ENCODE measurements at regions not wholly inside any gene's neighbourhood (a gene's known extent, or its start where the extent isn't known, plus 50 kb on each side); places are given as distances from the start of the nearest gene placed in this dataset.
"Not testable (repeated sequence)": the region's sequence is repeated elsewhere in the genome, so short reads cannot be mapped to it uniquely, and the experiment has no call there.

GRCh38 chr11:82216927-82217570 lies 516.6 kb downstream of the FAM181B start:
- no peak for DNase-seq (ENCODE audit: low read depth)

- DNase-seq (ENCODE audit: low read depth), result no peak
Observed at GRCh38 chr11:82210011-82210410, 523.7 kb downstream of the FAM181B start.

- no peak for DNase-seq (ENCODE audit: low read depth)
Observed at GRCh38 chr11:82195283-82195682, 538.4 kb downstream of the FAM181B start.

- no peak for DNase-seq (ENCODE audit: low read depth)
Observed at GRCh38 chr11:82194521-82194920, 539.1 kb downstream of the FAM181B start.

GRCh38 chr11:82191695-82192094 lies 542.0 kb downstream of the FAM181B start:
- no peak for DNase-seq (ENCODE audit: low read depth)

GRCh38 chr11:82185925-82186324 lies 547.7 kb downstream of the FAM181B start:
- DNase-seq (ENCODE audit: low read depth), result no peak

- DNase-seq (ENCODE audit: low read depth), result no peak
Observed at GRCh38 chr11:82184966-82185365, 548.7 kb downstream of the FAM181B start.

GRCh38 chr11:82183346-82183745 lies 550.3 kb downstream of the FAM181B start:
- DNase-seq (ENCODE audit: low read depth), result no peak

- DNase-seq (ENCODE audit: low read depth), result not testable (repeated sequence)
Observed at GRCh38 chr11:82182697-82183096, 551.0 kb downstream of the FAM181B start.

GRCh38 chr11:82181796-82182195 lies 551.9 kb downstream of the FAM181B start:
- DNase-seq (ENCODE audit: low read depth), result not testable (repeated sequence)

GRCh38 chr11:82176945-82177344 lies 556.7 kb downstream of the FAM181B start:
- no peak for DNase-seq (ENCODE audit: low read depth)

GRCh38 chr11:82176365-82176764 lies 557.3 kb downstream of the FAM181B start:
- DNase-seq (ENCODE audit: low read depth), result no peak

- no peak for DNase-seq (ENCODE audit: low read depth)
Observed at GRCh38 chr11:82174610-82175009, 559.1 kb downstream of the FAM181B start.

GRCh38 chr11:82146789-82147188 lies 586.9 kb downstream of the FAM181B start:
- DNase-seq (ENCODE audit: low read depth), result no peak

- no peak for DNase-seq (ENCODE audit: low read depth)
Observed at GRCh38 chr11:82118946-82119345, 614.7 kb downstream of the FAM181B start.

GRCh38 chr11:82117362-82117761 lies 616.3 kb downstream of the FAM181B start:
- no peak for DNase-seq (ENCODE audit: low read depth)

- no peak for DNase-seq (ENCODE audit: low read depth)
Observed at GRCh38 chr11:82105331-82105998, 628.2 kb downstream of the FAM181B start.

GRCh38 chr11:82092904-82093303 lies 640.8 kb downstream of the FAM181B start:
- no peak for DNase-seq (ENCODE audit: low read depth)

- DNase-seq (ENCODE audit: low read depth), result no peak
Observed at GRCh38 chr11:82089426-82089825, 644.2 kb downstream of the FAM181B start.

GRCh38 chr11:82085493-82085892 lies 648.2 kb downstream of the FAM181B start:
- DNase-seq (ENCODE audit: low read depth), result no peak

- no peak for DNase-seq (ENCODE audit: low read depth)
Observed at GRCh38 chr11:82082976-82083375, 650.7 kb downstream of the FAM181B start.

GRCh38 chr11:82080160-82080559 lies 653.5 kb downstream of the FAM181B start:
- no peak for DNase-seq (ENCODE audit: low read depth)

- no peak for DNase-seq (ENCODE audit: low read depth)
Observed at GRCh38 chr11:82076126-82076525, 657.5 kb downstream of the FAM181B start.

- DNase-seq (ENCODE audit: low read depth), result no peak
Observed at GRCh38 chr11:82059505-82059904, 674.2 kb downstream of the FAM181B start.
